Lung (tissue), 11 donors: ENCODE measurements at regions not wholly inside any gene's neighbourhood (a gene's known extent, or its start where the extent isn't known, plus 50 kb on each side); places are given as distances from the start of the nearest gene placed in this dataset.
A peak's percentile ranks its signal among the peaks of the same experiment; 100 is the strongest.

Experiments
- ATAC-seq: fragments of 200-7000 bp; cut with Tn5 transposase; one replicate; pipeline ENCODE4 v1.9.1; 2020; ENCODE audit warnings: moderate number of reproducible peaks; ENCODE audit not compliant: insufficient read depth, low FRiP score
- DNase-seq, 3 donors: peaks; one replicate each; pipeline ENCODE4 v3.0.0-alpha.2; 2013 to 2017
- H3K27ac ChIP-seq, 2 donors: one replicate each; pipeline ENCODE4 v1.5.1; 2013; ENCODE audit warnings: mild to moderate bottlenecking in 2 of 2, moderate library complexity in 2 of 2, control low read depth in 1 of 2, inconsistent platforms in 1 of 2, low read depth in 1 of 2, low read length in 1 of 2
- H3K27me3 ChIP-seq, 3 donors: one replicate each; pipeline ENCODE4 v1.5.1; 2013; ENCODE audit warnings: low read length in 2 of 3; ENCODE audit not compliant: control insufficient read depth in 3 of 3, insufficient read depth in 3 of 3
- H3K36me3 ChIP-seq, 4 donors: one replicate each; pipeline ENCODE4 v1.5.1; 2013; ENCODE audit warnings: low read length in 4 of 4, mild to moderate bottlenecking in 1 of 4, moderate library complexity in 1 of 4; ENCODE audit not compliant: control insufficient read depth in 4 of 4, insufficient read depth in 4 of 4
- H3K4me1 ChIP-seq, 5 donors: one replicate each; pipeline ENCODE4 v1.5.1; 2013; ENCODE audit warnings: low read length in 5 of 5, mild to moderate bottlenecking in 2 of 5, moderate library complexity in 1 of 5; ENCODE audit not compliant: control insufficient read depth in 5 of 5, insufficient read depth in 5 of 5
- H3K4me3 ChIP-seq: one replicate; pipeline ENCODE4 v1.5.1; 2013; ENCODE audit warnings: mild to moderate bottlenecking, control low read depth, moderate library complexity
- H3K9ac ChIP-seq, 2 donors: one replicate each; pipeline ENCODE4 v1.5.1; 2013; ENCODE audit warnings: low read length in 2 of 2, control low read depth in 1 of 2; ENCODE audit not compliant: insufficient read depth in 1 of 2
- H3K9me3 ChIP-seq, 4 donors: one replicate each; pipeline ENCODE4 v1.5.1; 2013; ENCODE audit warnings: low read length in 3 of 4, mild to moderate bottlenecking in 1 of 4, moderate library complexity in 1 of 4; ENCODE audit not compliant: control insufficient read depth in 4 of 4, insufficient read depth in 3 of 4
- CTCF ChIP-seq: IDR thresholded peaks from 2 replicates; pipeline ENCODE4 v1.5.1; 2012; ENCODE audit warnings: mild to moderate bottlenecking; ENCODE audit errors: control extremely low read depth, extremely low read depth
- WGBS, 2 donors: extraction: QIAGEN DNeasy Blood & Tissue Kit; methylation state at CpG; one replicate each; pipeline ENCODE4 v1.1.7; 2013; 5-methylcytosine and 5-hydroxymethylcytosine counted together
- donor health status: control.
- donor health status: control.
- donor health status: Bipolar disorder and iron deficiency.
- donor health status: healthy.
- donor health status: DM: yes; HTN: yes; CAD: no.

- no peaks in the 10 kb centered on the region for H3K27me3 ChIP-seq
- ATAC-seq, result no peak
- DNase-seq, result peak in 1 of 3 donors; percentile 17
- H3K4me1 ChIP-seq, result peaks cover 0 to 11% (median 4%) of the 10 kb centered on the region in 5 donors
- H3K4me3 ChIP-seq, result no peak overlapping the region
- no peak overlapping the region for H3K9ac ChIP-seq
- peaks cover 0 to 5% (median 3%) of the 10 kb centered on the region in 4 donors for H3K9me3 ChIP-seq
- TF ChIP-seq CTCF, result no peak
- no peak overlapping the region for H3K27ac ChIP-seq
- no peaks in the 10 kb centered on the region for H3K36me3 ChIP-seq
- WGBS, 2 donors, result 86% methylated on average over 5 of the region's 5 CpGs
Observed at GRCh38 chr11:122486793-122487495, 168.6 kb upstream of the UBASH3B start.

GRCh38 chr11:122478986-122479385, 176.5 kb upstream of the UBASH3B start:
- Histone ChIP-seq H3K9ac (no peak overlapping the region), H3K27me3 (no peaks in the 10 kb centered on the region), H3K4me1 (no peaks in the 10 kb centered on the region), H3K4me3 (no peak overlapping the region), H3K36me3 (no peaks in the 10 kb centered on the region), H3K27ac (no peak overlapping the region), H3K9me3 (peaks cover 0 to 5% (median 2%) of the 10 kb centered on the region in 4 donors)
- ATAC-seq (no peak), DNase-seq (no peak)
- TF ChIP-seq CTCF, result no peak
- 21 to 36% methylated on average over 2 of the region's 2 CpGs for WGBS, 2 donors

- no peak for TF ChIP-seq CTCF
- Histone ChIP-seq H3K4me1 (no peaks in the 10 kb centered on the region), H3K27me3 (no peaks in the 10 kb centered on the region), H3K27ac (no peak overlapping the region), H3K36me3 (no peaks in the 10 kb centered on the region), H3K9ac (no peak overlapping the region), H3K4me3 (no peak overlapping the region), H3K9me3 (no peaks in the 10 kb centered on the region)
- no peak for DNase-seq
- ATAC-seq, result no peak
- 73 to 96% methylated on average over 2 of the region's 2 CpGs for WGBS, 2 donors
Observed at GRCh38 chr11:122468965-122469364, 186.6 kb upstream of the UBASH3B start.

- Histone ChIP-seq H3K4me3 (no peak overlapping the region), H3K4me1 (no peaks in the 10 kb centered on the region), H3K27ac (no peak overlapping the region), H3K9ac (no peak overlapping the region), H3K27me3 (no peaks in the 10 kb centered on the region), H3K9me3 (peaks cover 0 to 13% (median 1%) of the 10 kb centered on the region in 4 donors), H3K36me3 (no peaks in the 10 kb centered on the region)
- ATAC-seq, result no peak
- no peak for TF ChIP-seq CTCF
- no peak for DNase-seq
Observed at GRCh38 chr11:122463530-122463929, 192.0 kb upstream of the UBASH3B start.
